ENCODE measurements at regions not wholly inside any gene's neighbourhood (a gene's known extent, or its start where the extent isn't known, plus 50 kb on each side); places are given as distances from the start of the nearest gene placed in this dataset.

DNA sequence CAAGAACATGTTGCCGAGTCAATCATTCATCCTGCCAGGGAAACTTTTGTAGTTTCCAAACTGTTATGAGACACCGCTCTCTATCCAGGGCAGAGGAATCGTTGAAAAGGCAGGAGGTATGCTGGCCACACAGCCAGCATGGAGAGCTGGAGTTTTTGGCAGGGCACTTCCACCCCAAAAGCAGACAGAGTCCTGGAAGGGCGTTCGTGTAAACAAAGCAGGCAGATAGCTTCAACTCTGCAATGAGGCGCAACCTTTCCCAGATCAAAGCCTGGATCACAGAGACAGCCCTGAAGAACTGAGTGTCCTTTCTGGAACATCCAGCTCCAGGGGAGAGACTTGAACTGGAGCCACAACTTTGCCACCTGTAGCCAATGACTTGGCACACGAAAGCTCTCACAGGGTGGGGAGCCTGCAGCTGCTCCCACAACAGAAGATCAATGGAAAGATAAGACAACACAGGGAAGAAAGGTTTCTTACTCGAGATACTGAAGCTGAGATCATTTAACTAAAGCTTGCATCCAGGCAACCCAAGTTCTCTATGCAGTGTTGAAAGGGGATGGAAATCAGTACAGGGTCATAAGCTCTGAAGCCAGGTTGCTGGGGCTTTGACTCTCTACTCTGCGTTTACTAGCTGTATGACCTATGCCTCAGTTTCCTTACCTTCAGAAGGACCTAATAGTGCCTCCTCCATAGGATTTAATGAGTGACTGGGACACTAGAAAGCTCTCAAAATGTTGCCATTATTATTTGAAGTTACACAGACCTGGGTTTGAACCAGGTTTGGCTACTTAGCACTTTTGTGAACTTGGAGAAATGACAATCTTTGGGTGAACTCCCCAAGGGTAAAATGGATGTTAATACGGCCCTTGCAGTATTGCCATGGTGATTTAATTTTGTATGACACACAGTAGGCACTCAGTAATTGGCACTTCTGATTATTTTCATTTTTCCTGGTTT lies 434.8 kb upstream of the NPVF start:
- DNase-seq, result no peak
- H3K4me3 ChIP-seq (ENCODE audit: insufficient read depth, low read depth, low read length), result no peak overlapping the region
- no peaks in the 10 kb centered on the region for H3K27me3 ChIP-seq (ENCODE audit: control insufficient read depth, insufficient read depth, low read length)
- no peaks in the 10 kb centered on the region for H3K36me3 ChIP-seq (replicated peaks; ENCODE audit: control insufficient read depth, insufficient read depth, low read length)

DNA sequence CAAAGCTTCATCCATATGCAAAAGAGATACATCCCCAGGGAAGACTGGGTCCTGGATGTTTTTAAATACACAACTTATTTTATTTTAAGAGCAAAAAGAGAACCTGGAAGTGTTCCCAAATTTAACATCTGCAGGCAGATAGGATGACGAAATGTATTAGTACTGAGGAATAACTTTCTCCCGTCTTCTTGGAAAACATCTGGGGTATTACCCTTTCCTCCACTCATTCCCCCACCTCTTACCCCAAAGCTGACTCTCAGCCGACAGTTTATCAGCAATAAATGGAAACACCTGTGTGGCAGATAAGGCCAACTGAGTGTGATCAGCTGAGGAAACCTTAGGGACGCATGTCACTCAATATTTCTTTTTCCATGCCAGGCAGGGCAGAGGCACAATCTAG lies 435.6 kb upstream of the NPVF start:
- Histone ChIP-seq H3K27me3 (ENCODE audit: control insufficient read depth, insufficient read depth, low read length) (no peaks in the 10 kb centered on the region), H3K36me3 (replicated peaks; ENCODE audit: control insufficient read depth, insufficient read depth, low read length) (no peaks in the 10 kb centered on the region), H3K4me3 (ENCODE audit: insufficient read depth, low read depth, low read length) (no peak overlapping the region)
- no peak for DNase-seq

GRCh38 chr7:25664593-25664992 lies 436.3 kb upstream of the NPVF start:
- Histone ChIP-seq H3K27me3 (ENCODE audit: control insufficient read depth, insufficient read depth, low read length) (no peaks in the 10 kb centered on the region), H3K4me3 (ENCODE audit: insufficient read depth, low read depth, low read length) (no peak overlapping the region), H3K36me3 (replicated peaks; ENCODE audit: control insufficient read depth, insufficient read depth, low read length) (no peaks in the 10 kb centered on the region)
- DNase-seq, result no peak

DNA sequence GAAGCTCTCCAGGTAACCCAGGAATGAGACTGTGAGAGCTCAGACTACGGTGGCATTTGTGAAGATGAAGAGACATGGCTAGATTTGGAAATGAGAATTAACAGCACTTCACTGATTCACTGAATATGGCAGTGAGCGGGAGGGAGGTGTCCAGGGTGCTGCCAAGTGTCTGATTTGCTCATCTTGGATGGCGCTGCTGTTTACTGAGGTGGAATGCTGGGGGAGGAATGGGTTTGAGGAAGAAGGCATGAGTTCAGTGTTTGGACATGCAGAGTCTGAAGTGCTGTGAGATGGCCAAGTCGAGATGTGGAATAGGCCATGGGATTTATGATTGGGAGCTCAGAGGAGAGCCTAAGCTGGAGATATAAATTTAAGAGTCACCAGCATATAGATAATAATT lies 437.1 kb upstream of the NPVF start:
- H3K4me3 ChIP-seq (ENCODE audit: insufficient read depth, low read depth, low read length), result no peak overlapping the region

GRCh38 chr7:25665903-25666670 lies 437.8 kb upstream of the NPVF start:
- H3K27me3 ChIP-seq (ENCODE audit: control insufficient read depth, insufficient read depth, low read length), result no peaks in the 10 kb centered on the region
- no peak for DNase-seq
- no peak overlapping the region for H3K4me3 ChIP-seq (ENCODE audit: insufficient read depth, low read depth, low read length)
- H3K36me3 ChIP-seq (replicated peaks; ENCODE audit: control insufficient read depth, insufficient read depth, low read length), result no peaks in the 10 kb centered on the region

More for the DNA sequence above, 437.1 kb upstream of the NPVF start:
- no peak for DNase-seq
- H3K27me3 ChIP-seq (ENCODE audit: control insufficient read depth, insufficient read depth, low read length), result no peaks in the 10 kb centered on the region
- H3K36me3 ChIP-seq (replicated peaks; ENCODE audit: control insufficient read depth, insufficient read depth, low read length), result no peaks in the 10 kb centered on the region

GRCh38 chr7:25666671-25667060 lies 438.4 kb upstream of the NPVF start:
- Histone ChIP-seq H3K27me3 (ENCODE audit: control insufficient read depth, insufficient read depth, low read length) (no peaks in the 10 kb centered on the region), H3K4me3 (ENCODE audit: insufficient read depth, low read depth, low read length) (no peak overlapping the region), H3K36me3 (replicated peaks; ENCODE audit: control insufficient read depth, insufficient read depth, low read length) (no peaks in the 10 kb centered on the region)
- no peak for DNase-seq

DNA sequence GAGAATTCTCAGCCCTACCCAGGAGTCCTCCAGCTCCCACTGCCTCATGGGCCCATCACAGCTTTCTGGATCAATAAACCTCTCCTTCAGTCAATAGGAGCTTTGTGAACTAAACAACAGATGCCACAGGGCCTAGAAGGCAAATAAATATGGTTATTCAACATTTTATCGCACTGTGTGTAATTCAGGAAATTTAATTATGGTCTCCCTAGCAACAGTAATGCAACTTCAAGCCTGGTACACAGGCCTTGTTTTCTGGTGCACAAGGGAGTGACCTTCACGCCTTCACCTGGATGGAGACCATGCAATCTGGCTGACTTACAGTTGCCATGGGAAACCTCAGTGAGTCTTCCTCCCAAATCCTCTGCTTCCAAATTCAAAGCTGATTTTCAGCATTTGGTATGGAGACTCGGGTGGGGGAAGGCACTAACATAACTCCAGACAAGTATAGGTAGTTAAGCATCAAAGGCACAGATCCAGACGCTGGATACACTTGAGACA lies 441.0 kb upstream of the NPVF start:
- Histone ChIP-seq H3K36me3 (replicated peaks; ENCODE audit: control insufficient read depth, insufficient read depth, low read length) (no peaks in the 10 kb centered on the region), H3K4me3 (ENCODE audit: insufficient read depth, low read depth, low read length) (no peak overlapping the region), H3K27me3 (ENCODE audit: control insufficient read depth, insufficient read depth, low read length) (no peaks in the 10 kb centered on the region)
- DNase-seq, result no peak

GRCh38 chr7:25669961-25670841 lies 441.9 kb upstream of the NPVF start:
- DNase-seq, result no peak
- Histone ChIP-seq H3K36me3 (replicated peaks; ENCODE audit: control insufficient read depth, insufficient read depth, low read length) (no peaks in the 10 kb centered on the region), H3K27me3 (ENCODE audit: control insufficient read depth, insufficient read depth, low read length) (no peaks in the 10 kb centered on the region), H3K4me3 (ENCODE audit: insufficient read depth, low read depth, low read length) (no peak overlapping the region)

GRCh38 chr7:25671111-25671510 lies 442.8 kb upstream of the NPVF start:
- no peak for DNase-seq
- Histone ChIP-seq H3K4me3 (ENCODE audit: insufficient read depth, low read depth, low read length) (no peak overlapping the region), H3K36me3 (replicated peaks; ENCODE audit: control insufficient read depth, insufficient read depth, low read length) (no peaks in the 10 kb centered on the region), H3K27me3 (ENCODE audit: control insufficient read depth, insufficient read depth, low read length) (no peaks in the 10 kb centered on the region)

- Histone ChIP-seq H3K27me3 (ENCODE audit: control insufficient read depth, insufficient read depth, low read length) (no peaks in the 10 kb centered on the region), H3K36me3 (replicated peaks; ENCODE audit: control insufficient read depth, insufficient read depth, low read length) (no peaks in the 10 kb centered on the region), H3K4me3 (ENCODE audit: insufficient read depth, low read depth, low read length) (no peak overlapping the region)
- DNase-seq, result peak; percentile 25
These were observed 444.2 kb upstream of the NPVF start for GRCh38 chr7:25672496-25672895.

GRCh38 chr7:25675789-25676474 lies 447.6 kb upstream of the NPVF start:
- H3K27me3 ChIP-seq (ENCODE audit: control insufficient read depth, insufficient read depth, low read length), result no peaks in the 10 kb centered on the region
- no peak overlapping the region for H3K4me3 ChIP-seq (ENCODE audit: insufficient read depth, low read depth, low read length)
- no peaks in the 10 kb centered on the region for H3K36me3 ChIP-seq (replicated peaks; ENCODE audit: control insufficient read depth, insufficient read depth, low read length)
- DNase-seq, result no peak

DNA sequence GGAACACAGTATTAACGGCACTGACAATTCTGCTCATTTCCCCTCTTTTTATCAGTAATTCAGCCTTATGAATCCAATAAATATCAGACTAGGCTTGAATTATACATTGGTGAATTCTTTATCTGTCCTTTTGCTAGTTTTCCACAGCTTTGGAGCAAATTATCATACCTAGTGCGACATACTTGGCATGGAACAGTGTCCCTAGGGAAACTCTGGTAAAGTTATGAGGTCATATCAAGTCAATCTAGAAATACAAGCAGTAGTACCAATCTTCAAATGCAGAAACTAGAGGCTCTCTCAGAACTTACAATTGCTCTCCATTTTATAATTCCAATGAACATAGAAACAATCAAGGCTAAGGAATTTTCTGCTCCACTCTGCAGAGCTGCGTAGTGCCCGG lies 449.3 kb upstream of the NPVF start:
- no peak overlapping the region for H3K4me3 ChIP-seq (ENCODE audit: insufficient read depth, low read depth, low read length)
- no peaks in the 10 kb centered on the region for H3K36me3 ChIP-seq (replicated peaks; ENCODE audit: control insufficient read depth, insufficient read depth, low read length)
- H3K27me3 ChIP-seq (ENCODE audit: control insufficient read depth, insufficient read depth, low read length), result no peaks in the 10 kb centered on the region
- no peak for DNase-seq

DNA sequence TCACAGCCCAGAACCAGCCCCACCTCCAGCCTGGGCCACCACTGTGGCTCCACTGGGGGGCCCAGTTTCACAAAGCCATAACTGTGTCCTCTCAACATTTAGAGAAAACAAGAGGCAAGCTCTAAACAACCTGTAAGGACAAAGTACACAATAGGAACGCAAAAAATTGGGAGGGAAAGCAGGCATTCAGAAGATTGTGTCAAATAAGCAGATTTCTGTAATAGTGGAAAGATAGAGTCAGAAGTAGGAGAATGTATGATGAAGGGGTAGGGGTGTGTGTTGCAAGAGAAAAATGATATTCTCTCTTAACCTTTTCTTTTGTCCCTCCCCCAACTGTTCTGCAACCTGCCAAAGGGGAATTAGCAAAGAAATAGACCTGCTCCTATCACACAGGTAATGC lies 449.9 kb upstream of the NPVF start:
- DNase-seq, result no peak
- Histone ChIP-seq H3K27me3 (ENCODE audit: control insufficient read depth, insufficient read depth, low read length) (no peaks in the 10 kb centered on the region), H3K4me3 (ENCODE audit: insufficient read depth, low read depth, low read length) (no peak overlapping the region), H3K36me3 (replicated peaks; ENCODE audit: control insufficient read depth, insufficient read depth, low read length) (no peaks in the 10 kb centered on the region)

GRCh38 chr7:25680636-25681035 lies 452.4 kb upstream of the NPVF start:
- H3K36me3 ChIP-seq (replicated peaks; ENCODE audit: control insufficient read depth, insufficient read depth, low read length), result no peaks in the 10 kb centered on the region
- no peaks in the 10 kb centered on the region for H3K27me3 ChIP-seq (ENCODE audit: control insufficient read depth, insufficient read depth, low read length)
- no peak for DNase-seq
- H3K4me3 ChIP-seq (ENCODE audit: insufficient read depth, low read depth, low read length), result no peak overlapping the region
